GM21529 (cell line): ENCODE measurements at regions not wholly inside any gene's neighbourhood (a gene's known extent, or its start where the extent isn't known, plus 50 kb on each side); places are given as distances from the start of the nearest gene placed in this dataset.
A peak's percentile ranks its signal among the peaks of the same experiment; 100 is the strongest.

Experiments used
- ATAC-seq: cut with Tn5 transposase; IDR thresholded peaks from one replicate; pipeline ENCODE4 v1.9.1; 2021; ENCODE audit not compliant: unreplicated experiment

- no peak for ATAC-seq
Observed at GRCh38 chr10:110413049-110413783, 84.5 kb upstream of the DUSP5 start.

- peak; percentile 6 for ATAC-seq
Observed at GRCh38 chr10:110413903-110414547, 83.7 kb upstream of the DUSP5 start.

GRCh38 chr10:110414548-110415309, 83.0 kb upstream of the DUSP5 start:
- peak; percentile 80 for ATAC-seq

DNA sequence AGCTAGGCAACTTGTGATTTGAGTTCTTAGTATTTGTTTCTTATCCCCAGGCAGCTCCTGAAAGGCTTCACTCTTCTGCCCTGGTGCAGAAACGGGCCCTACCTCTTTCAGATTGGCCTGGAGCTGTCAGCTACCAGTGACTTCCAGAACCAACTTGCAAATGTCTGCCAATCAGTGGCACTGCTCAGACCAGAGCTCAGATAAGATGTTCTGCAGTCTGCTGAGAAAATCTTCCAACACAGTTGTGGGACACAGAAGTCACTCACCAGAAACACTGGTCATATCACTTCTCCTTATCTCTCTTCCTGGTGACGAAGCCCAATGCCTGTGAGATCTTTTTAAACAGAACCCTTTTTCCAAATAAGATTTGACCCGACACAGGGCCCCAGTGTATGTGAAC, 81.9 kb upstream of the DUSP5 start:
- no peak for ATAC-seq

DNA sequence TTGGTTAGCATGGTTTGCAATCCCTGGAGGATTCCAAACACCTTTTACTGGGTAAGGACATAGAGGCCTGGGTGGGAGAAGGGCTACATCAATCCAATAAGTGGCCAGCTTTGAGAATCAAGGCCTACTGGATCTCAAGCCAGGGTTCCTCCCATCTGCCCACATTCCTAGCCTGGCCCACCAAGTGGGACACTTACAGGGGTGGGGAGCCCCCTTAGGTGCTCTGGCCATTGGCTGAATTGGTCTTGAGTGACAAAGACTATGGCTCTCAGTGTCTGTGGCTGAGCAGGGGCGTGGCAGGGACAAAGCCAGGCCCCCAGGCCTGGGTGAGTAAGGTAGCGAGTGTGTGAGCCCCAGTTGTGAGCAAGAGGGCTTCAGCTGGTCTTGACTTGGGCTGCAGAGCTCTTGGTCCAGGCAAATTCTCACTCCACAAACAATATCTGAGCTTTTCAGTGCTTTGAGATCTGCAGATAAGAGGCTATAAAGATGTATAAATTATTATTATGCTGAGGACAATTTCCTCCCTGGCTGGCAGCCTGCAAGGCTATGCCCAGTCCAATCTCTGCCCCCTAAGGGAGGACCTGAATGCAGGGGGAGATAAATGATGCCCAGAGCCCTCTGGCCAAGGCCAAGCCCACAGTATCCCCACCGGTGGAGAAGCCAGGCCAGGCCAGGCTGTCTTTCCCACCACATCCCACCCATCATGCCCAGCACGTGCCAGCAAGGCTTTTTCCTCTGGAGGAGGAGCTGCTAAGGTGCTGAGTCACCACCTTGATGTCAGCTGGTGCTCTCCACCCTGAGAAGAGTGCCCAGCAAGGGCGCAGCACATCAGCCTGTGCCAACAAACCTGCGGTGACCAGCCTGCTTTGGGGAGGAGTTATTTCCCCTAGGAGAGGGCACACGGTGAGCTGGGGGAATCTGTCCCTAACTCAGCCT, 80.7 kb upstream of the DUSP5 start:
- ATAC-seq: no peak

DNA sequence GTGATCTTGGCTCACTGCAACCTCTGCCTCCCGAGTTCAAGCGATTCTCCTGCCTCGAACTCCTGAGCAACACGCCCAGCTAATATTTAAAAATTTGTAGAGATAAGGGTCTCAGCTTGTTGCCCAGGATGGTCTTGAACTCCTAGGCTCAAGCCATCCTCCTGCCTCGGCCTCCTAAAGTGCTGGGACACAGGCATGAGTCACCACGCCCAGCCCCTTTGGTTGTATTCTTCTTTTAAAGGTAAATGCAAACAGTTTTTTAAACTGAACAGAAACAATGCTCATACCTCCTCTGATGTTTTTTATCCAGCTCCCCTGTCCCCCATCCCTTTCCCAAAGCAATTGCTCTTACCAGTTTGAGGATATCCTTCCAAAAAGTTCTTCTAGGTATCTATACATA, 79.5 kb upstream of the DUSP5 start:
- ATAC-seq: no peak

DNA sequence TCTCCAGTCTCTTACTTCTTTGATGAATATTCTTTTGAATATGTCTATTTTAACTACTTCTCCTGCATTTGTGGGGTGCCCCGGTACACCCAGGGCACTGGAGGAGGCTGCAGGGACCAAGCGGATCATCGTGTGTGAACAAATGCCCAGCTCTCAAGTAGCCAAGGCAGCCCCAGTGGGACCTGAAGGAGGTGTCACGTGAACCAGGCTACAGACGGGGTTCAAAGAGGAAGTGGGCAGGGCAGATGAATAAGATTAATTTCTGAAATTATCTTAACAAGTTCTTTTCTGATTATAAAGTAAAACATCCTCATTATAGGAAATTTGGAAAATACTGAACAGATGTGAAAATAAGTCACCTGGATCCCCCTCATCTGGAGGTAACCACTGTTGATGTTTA, 78.4 kb upstream of the DUSP5 start:
- no peak for ATAC-seq

DNA sequence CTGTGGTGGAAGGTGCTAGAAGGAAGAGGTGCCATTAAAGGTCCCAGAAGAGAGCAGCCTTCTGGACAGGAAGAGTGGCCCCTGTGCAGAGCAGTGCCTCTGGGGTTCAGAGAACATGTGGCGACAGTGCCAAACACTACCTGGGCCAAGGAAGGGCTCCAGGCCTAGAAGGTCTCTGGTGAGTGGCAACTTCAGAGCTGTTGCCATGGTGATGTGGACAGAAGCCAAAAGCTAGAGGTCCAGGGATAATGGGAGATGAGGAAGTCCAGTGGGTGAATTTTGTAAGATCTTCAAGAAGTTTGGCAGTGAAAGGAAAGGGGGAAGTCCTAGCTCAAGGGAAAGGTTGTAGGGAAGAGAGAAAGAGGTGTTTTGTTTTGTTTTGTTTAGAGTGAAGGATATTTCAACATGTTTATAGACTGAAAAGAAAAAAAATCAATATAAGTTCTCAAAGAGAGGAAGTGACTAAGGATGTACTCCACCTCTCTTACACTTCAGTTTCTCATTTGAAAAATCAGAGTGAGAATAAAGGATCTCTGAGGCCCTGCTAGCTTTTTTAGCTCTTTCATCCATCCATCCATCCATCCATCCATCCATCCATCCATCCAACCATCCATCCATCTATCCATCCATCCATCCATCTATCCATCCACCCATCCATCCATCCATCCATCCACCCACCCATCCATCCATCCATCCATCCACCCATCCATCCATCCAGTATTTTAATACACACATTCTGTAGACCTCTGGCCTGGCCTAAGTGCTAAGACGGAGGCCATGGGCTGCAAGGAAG, 77.1 kb upstream of the DUSP5 start:
- ATAC-seq: no peak

GRCh38 chr10:110421512-110422138, 76.1 kb upstream of the DUSP5 start:
- no peak for ATAC-seq

DNA sequence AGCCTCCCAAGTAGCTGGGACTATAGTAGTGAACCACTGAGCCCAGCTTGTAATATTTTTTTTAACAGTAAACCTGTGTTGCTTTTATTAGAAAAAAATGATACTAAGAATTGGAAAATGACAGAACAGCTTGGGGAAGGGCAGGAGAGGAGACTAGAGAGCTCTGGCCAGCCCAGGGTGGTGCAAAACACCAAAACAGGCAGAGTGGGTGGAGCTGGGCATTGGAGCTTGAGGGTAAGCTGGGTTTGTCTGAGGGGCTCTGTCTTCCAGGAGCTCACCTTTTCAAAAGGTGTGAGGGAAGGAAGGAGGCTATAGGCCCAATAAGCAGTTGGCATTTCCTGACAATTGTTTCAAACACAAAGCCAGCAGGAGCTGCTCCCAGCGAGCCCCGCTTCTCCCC, 75.2 kb upstream of the DUSP5 start:
- no peak for ATAC-seq

DNA sequence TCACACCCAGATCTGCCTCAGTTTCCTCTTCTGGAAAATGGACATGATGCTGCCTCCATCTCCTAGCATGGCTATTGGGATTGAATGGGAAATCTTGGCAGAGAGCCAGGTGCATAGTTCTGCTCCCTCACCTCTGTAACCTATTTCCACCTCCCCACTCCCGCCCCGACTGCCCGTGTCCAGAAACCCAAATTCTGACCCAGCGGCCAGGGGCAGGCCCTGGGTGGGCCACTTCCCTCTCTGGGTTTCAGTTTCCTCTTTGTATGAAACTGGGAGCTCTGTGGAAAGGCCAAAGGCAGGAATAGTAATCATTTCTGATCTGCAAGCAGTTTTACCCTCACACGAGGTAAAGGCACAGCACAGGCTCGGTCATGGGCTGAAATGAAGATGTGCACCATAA, 74.1 kb upstream of the DUSP5 start:
- no peak for ATAC-seq

GRCh38 chr10:110425684-110426293, 71.9 kb upstream of the DUSP5 start:
- peak; percentile 75 for ATAC-seq

GRCh38 chr10:110426294-110427181, 71.2 kb upstream of the DUSP5 start:
- ATAC-seq: no peak

GRCh38 chr10:110429301-110429700, 68.4 kb upstream of the DUSP5 start:
- ATAC-seq: no peak

GRCh38 chr10:110430340-110431273, 67.1 kb upstream of the DUSP5 start:
- no peak for ATAC-seq

DNA sequence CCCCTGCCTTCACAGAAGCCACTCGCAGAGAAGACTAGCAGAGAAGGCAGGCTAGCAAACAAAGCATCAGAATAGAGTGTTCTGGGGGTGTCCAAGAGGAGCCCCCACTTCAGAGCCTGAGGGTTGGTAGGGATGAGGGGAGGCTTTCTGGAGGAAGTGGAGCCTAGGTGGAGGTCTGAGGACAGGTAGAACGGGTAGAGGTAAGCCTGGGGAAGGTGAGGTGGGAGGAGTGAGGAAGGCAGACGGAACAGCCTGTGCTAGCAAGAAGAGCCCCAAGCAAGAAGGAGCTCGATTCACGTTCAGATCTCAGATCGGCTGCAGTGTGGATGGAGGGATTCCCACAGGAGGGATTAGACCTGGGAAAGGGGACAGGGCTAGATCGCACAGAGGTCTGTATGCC, 66.0 kb upstream of the DUSP5 start:
- ATAC-seq: no peak

- no peak for ATAC-seq
Observed at GRCh38 chr10:110432084-110432483, 65.6 kb upstream of the DUSP5 start.
